CD4-positive, alpha-beta memory T cell (primary cell): ENCODE measurements at regions not wholly inside any gene's neighbourhood (a gene's known extent, or its start where the extent isn't known, plus 50 kb on each side); places are given as distances from the start of the nearest gene placed in this dataset.

Experiments
- CTCF ChIA-PET: fragments of 350-600 bp; sonication (Branson Sonifier 250); formaldehyde crosslinking; loops from one replicate; lab custom pipeline; 2021; ENCODE audit warnings: inconsistent platforms; ENCODE audit not compliant: partially characterized antibody; lab: Charles Lee
- POLR2A ChIA-PET: fragments of 350-600 bp; sonication (Branson Sonifier 250); formaldehyde crosslinking; loops from one replicate; lab custom pipeline; 2021; ENCODE audit not compliant: partially characterized antibody; lab: Charles Lee
- DNase-seq, 5 donors: peaks; one replicate each; pipeline versions ENCODE4 v3.0.0 to v3.0.0-alpha.2; 2020 to 2022; ENCODE audit warnings: mixed read lengths in 1 of 5
- H3K27ac ChIP-seq: one replicate; pipeline ENCODE4 v1.7.0; 2013; ENCODE audit warnings: low read depth, low read length
- H3K27me3 ChIP-seq: 2 replicates; pipeline ENCODE4 v1.7.0; 2013; ENCODE audit warnings: mild to moderate bottlenecking, low read length, moderate library complexity; ENCODE audit not compliant: insufficient read depth
- H3K36me3 ChIP-seq: 2 replicates; pipeline ENCODE4 v1.7.0; 2013; ENCODE audit warnings: mild to moderate bottlenecking, low read length, moderate library complexity; ENCODE audit not compliant: insufficient read depth
- H3K4me1 ChIP-seq: 2 replicates; pipeline ENCODE4 v1.7.0; 2013; ENCODE audit warnings: mild to moderate bottlenecking, low read length, moderate library complexity; ENCODE audit not compliant: insufficient read depth
- H3K4me3 ChIP-seq, 2 donors: one replicate each; pipeline ENCODE4 v1.7.0; 2013; ENCODE audit warnings: low read length in 2 of 2, mild to moderate bottlenecking in 1 of 2
- H3K9me3 ChIP-seq, 2 donors: one replicate each; pipeline ENCODE4 v1.7.0; 2013; ENCODE audit warnings: low read length in 2 of 2, control low read depth in 1 of 2; ENCODE audit not compliant: control insufficient read depth in 1 of 2
- H3K27ac Mint-ChIP-seq, 7 donors: one replicate each; pipeline ENCODE4 v1.8.0; 2020 to 2021; ENCODE audit warnings: mixed read lengths in 7 of 7, mild to moderate bottlenecking in 6 of 7, inconsistent platforms in 3 of 7, moderate library complexity in 3 of 7
- H3K27me3 Mint-ChIP-seq, 2 donors: one replicate each; pipeline ENCODE4 v1.8.0; 2020 to 2021; ENCODE audit warnings: mixed read lengths in 2 of 2
- H3K36me3 Mint-ChIP-seq, 2 donors: one replicate each; pipeline ENCODE4 v1.8.0; 2020 to 2021; ENCODE audit warnings: mixed read lengths in 2 of 2, inconsistent platforms in 1 of 2, mild to moderate bottlenecking in 1 of 2
- H3K4me1 Mint-ChIP-seq, 4 donors: one replicate each; pipeline ENCODE4 v1.8.0; 2020 to 2021; ENCODE audit warnings: mixed read lengths in 4 of 4, mild to moderate bottlenecking in 1 of 4
- H3K4me3 Mint-ChIP-seq, 8 donors: one replicate each; pipeline ENCODE4 v1.8.0; 2020 to 2021; ENCODE audit warnings: mixed read lengths in 8 of 8, mild to moderate bottlenecking in 7 of 8, moderate library complexity in 6 of 8, inconsistent platforms in 3 of 8
- H3K9me3 Mint-ChIP-seq, 8 donors: one replicate each; pipeline ENCODE4 v1.8.0; 2020 to 2021; ENCODE audit warnings: mixed read lengths in 8 of 8, mild to moderate bottlenecking in 5 of 8, inconsistent platforms in 3 of 8, moderate library complexity in 1 of 8
- intact Hi-C: fragments of 100-400 bp; cut with micrococcal nuclease; formaldehyde crosslinking; loops from one replicate; pipeline ENCODE4 v1.15.1; 2023

DNA sequence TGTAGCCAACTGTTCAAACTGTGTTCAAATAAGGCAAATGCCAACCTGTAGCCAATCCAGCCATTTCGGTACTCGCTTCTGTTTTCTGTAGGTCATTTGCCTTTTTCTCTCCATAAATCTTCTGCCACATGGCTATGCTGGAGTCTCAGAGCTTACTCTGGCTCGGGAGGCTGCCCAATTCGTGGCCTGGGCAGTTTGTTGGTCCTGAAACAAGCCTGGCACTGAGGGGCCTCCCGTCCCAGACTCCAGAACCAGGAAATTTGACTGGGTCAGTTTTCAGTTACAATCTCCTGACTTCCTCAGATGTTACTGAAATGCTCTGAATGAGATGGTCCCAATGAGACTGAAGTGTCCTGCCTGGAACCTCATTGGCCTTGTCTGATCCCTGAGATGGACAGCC lies 120.8 kb upstream of the NPAS2 start:
- H3K4me1 Mint-ChIP-seq, result peaks cover 2 to 8% (median 4%) of the 10 kb centered on the region in 4 donors
- Histone ChIP-seq H3K4me3 (no peak overlapping the region), H3K27ac (no peak overlapping the region), H3K27me3 (peaks cover 5% of the 10 kb centered on the region), H3K9me3 (no peaks in the 10 kb centered on the region), H3K4me1 (no peaks in the 10 kb centered on the region), H3K36me3 (no peaks in the 10 kb centered on the region)
- H3K27ac Mint-ChIP-seq, result no peak overlapping the region
- peaks cover 2 to 3% of the 10 kb centered on the region in 2 donors for H3K27me3 Mint-ChIP-seq
- H3K9me3 Mint-ChIP-seq, result peaks cover 0 to 39% (median 22%) of the 10 kb centered on the region in 8 donors
- no peak overlapping the region for H3K4me3 Mint-ChIP-seq
- ChIA-PET CTCF (no interaction called here), POLR2A (no interaction called here)
- no peak for DNase-seq
- H3K36me3 Mint-ChIP-seq, result peaks cover 8 to 17% of the 10 kb centered on the region in 2 donors
- intact Hi-C loops, result no loop called here

DNA sequence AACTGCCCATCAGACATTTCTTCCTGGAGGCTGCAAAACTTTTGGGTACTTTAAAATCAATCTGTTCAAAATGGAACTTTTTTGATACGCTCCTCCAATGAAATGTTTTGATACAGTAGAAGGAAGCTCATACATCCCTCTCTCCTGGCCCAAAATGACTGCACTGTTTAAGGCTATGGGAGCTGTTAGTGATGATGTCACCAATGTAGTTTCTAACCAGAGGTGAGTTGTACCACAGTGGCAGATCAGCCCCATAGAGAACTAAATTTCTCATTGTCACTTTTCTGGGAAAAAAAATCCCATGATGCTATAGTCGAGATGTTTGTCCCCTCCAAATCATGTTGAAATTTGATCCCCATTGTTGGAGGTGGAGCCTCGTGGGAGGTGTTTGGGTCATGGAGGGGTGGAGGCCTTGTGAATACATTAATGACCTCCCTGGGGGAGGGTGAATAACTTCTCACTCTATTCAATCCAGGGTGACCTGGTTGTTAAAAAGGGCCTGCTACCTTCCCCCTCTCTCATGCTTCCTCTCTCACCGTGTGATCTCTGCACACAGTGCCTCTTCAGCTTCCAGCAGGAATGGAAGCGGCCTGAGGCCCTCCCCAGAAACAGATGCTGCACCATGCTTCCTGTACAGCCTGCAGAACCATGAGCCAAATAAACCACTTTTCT lies 117.4 kb upstream of the NPAS2 start:
- H3K4me3 Mint-ChIP-seq, result no peak overlapping the region

DNA sequence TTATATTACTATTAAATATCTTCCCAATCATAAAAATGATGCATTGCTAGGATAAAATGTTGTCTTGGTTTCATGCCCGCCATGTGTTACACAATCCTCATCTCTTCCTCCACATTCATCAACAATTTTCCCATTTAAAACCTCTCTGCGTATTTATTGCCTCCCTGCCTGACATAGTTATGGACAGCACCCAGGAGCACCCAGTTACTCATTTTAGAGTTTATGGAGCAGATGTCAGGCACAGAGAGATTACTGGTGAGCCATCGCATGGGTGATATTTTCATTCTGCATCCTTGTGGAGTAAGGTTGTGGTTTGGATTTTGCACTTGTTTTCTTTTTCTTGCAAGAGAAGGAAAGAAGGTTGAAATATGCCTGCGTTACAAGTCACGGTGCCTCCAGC lies 116.7 kb upstream of the NPAS2 start:
- Histone ChIP-seq H3K9me3 (no peaks in the 10 kb centered on the region), H3K36me3 (no peaks in the 10 kb centered on the region), H3K4me1 (peaks cover 9% of the 10 kb centered on the region), H3K27ac (no peak overlapping the region), H3K4me3 (no peak overlapping the region), H3K27me3 (peaks cover 5% of the 10 kb centered on the region)
- intact Hi-C loops, result no loop called here
- Mint-ChIP-seq H3K9me3 (peaks cover 0 to 13% (median 2%) of the 10 kb centered on the region in 8 donors), H3K36me3 (no peaks in the 10 kb centered on the region), H3K4me1 (peaks cover 7 to 24% (median 13%) of the 10 kb centered on the region in 4 donors), H3K4me3 (no peak overlapping the region), H3K27me3 (peaks cover 1 to 2% of the 10 kb centered on the region in 2 donors), H3K27ac (no peak overlapping the region)
- DNase-seq, result no peak
- POLR2A ChIA-PET, result no interaction called here
- CTCF ChIA-PET, result no interaction called here

More for the DNA sequence above, 117.4 kb upstream of the NPAS2 start:
- intact Hi-C loops, result no loop called here
- peaks cover 1 to 2% of the 10 kb centered on the region in 2 donors for H3K27me3 Mint-ChIP-seq
- no peak overlapping the region for H3K27ac Mint-ChIP-seq
- H3K36me3 Mint-ChIP-seq, result no peaks in the 10 kb centered on the region
- Histone ChIP-seq H3K9me3 (no peaks in the 10 kb centered on the region), H3K27me3 (peaks cover 5% of the 10 kb centered on the region), H3K4me1 (peaks cover 6% of the 10 kb centered on the region), H3K4me3 (no peak overlapping the region), H3K36me3 (no peaks in the 10 kb centered on the region), H3K27ac (no peak overlapping the region)
- ChIA-PET CTCF (no interaction called here), POLR2A (no interaction called here)
- DNase-seq, result no peak
- peaks cover 5 to 19% (median 11%) of the 10 kb centered on the region in 4 donors for H3K4me1 Mint-ChIP-seq
- peaks cover 0 to 17% (median 4%) of the 10 kb centered on the region in 8 donors for H3K9me3 Mint-ChIP-seq

DNA sequence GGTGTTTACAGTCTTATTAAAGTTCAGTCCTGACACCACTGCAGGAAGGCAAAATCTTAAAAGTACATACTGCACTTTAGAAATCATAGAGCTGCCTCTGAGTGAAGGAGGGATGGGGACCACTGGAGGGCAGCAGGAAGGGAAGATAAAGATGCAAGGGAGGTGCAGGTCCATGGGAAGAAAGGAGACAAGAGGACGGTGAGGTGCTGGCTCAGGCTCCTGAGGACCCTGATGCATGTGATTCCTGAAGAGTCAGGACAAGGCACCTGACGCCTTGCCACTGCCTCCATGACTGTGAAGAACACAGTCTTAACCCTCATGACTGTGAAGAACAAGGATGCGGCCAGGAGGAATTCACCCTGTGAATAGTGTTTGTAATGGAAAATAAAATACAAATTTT lies 116.2 kb upstream of the NPAS2 start:
- no peak for DNase-seq
- intact Hi-C loops, result no loop called here
- peaks cover 0 to 10% (median 0%) of the 10 kb centered on the region in 8 donors for H3K9me3 Mint-ChIP-seq
- no peaks in the 10 kb centered on the region for H3K9me3 ChIP-seq
- no peak overlapping the region for H3K27ac ChIP-seq
- no peak overlapping the region for H3K4me3 Mint-ChIP-seq
- CTCF ChIA-PET, result no interaction called here
- peaks cover 5% of the 10 kb centered on the region for H3K27me3 ChIP-seq
- H3K4me1 ChIP-seq, result peaks cover 9% of the 10 kb centered on the region
- H3K4me1 Mint-ChIP-seq, result peaks cover 7 to 24% (median 13%) of the 10 kb centered on the region in 4 donors
- POLR2A ChIA-PET, result no interaction called here
- no peaks in the 10 kb centered on the region for H3K36me3 Mint-ChIP-seq
- H3K36me3 ChIP-seq, result no peaks in the 10 kb centered on the region
- no peak overlapping the region for H3K4me3 ChIP-seq
- H3K27me3 Mint-ChIP-seq, result peaks cover 1 to 2% of the 10 kb centered on the region in 2 donors
- H3K27ac Mint-ChIP-seq, result peak overlapping the region in 1 of 7 donors; percentile 1

DNA sequence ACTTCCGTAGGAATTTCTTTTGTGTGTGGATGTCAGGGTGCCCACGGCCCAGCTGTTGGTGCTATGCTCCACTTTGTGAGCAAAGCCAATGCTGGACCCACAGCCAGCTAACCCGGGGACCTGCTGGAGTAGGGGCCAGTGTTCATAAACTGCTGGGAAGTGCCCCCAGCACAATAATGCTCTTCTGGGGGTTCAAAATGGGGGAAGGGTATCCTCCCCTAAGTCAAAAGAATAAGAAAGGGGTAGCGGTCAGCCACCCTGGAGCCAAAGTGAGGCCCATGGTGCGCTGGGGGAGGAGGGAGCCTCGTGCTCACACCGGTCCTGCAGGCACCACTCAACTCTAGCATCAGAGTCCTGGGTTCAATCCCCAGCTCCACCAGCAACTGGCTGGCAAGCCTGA lies 115.8 kb upstream of the NPAS2 start:
- H3K9me3 ChIP-seq, result no peaks in the 10 kb centered on the region
- ChIA-PET CTCF (no interaction called here), POLR2A (no interaction called here)
- peaks cover 7 to 24% (median 13%) of the 10 kb centered on the region in 4 donors for H3K4me1 Mint-ChIP-seq
- intact Hi-C loops, result no loop called here
- H3K27ac Mint-ChIP-seq, result peak overlapping the region in 1 of 7 donors; percentile 8
- H3K27me3 Mint-ChIP-seq, result peaks cover 1 to 2% of the 10 kb centered on the region in 2 donors
- no peak overlapping the region for H3K27ac ChIP-seq
- peaks cover 5% of the 10 kb centered on the region for H3K27me3 ChIP-seq
- H3K4me1 ChIP-seq, result peaks cover 9% of the 10 kb centered on the region
- no peak overlapping the region for H3K4me3 Mint-ChIP-seq
- no peak for DNase-seq
- no peaks in the 10 kb centered on the region for H3K36me3 Mint-ChIP-seq
- no peaks in the 10 kb centered on the region for H3K36me3 ChIP-seq
- H3K9me3 Mint-ChIP-seq, result peaks cover 0 to 7% (median 0%) of the 10 kb centered on the region in 8 donors
- H3K4me3 ChIP-seq, result no peak overlapping the region

DNA sequence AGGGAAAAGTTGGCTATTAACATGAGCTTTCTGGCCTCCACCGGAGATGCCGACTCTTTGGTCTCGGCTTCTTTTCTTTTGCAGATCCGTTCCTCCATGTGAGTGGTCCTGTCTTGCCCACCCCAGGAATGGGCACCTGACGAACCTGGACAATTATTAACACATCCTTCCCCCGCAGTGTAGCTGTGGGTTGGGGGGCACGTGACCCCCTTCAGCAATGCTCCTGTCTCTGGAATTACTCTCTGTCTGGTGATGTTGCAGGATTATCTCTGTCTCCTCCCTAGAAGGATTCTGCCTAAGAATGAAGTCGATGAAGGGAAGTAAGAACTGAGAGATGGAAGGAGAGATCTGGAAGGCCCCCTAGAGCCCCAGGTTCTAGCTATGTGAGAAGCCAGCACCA lies 115.2 kb upstream of the NPAS2 start:
- intact Hi-C loops, result no loop called here
- peaks cover 9% of the 10 kb centered on the region for H3K4me1 ChIP-seq
- POLR2A ChIA-PET, result no interaction called here
- Mint-ChIP-seq H3K4me1 (peaks cover 7 to 24% (median 13%) of the 10 kb centered on the region in 4 donors), H3K27me3 (peaks cover 1 to 2% of the 10 kb centered on the region in 2 donors), H3K4me3 (no peak overlapping the region), H3K27ac (peak overlapping the region in 1 of 7 donors; percentile 15), H3K9me3 (peaks cover 0 to 5% (median 0%) of the 10 kb centered on the region in 8 donors), H3K36me3 (no peaks in the 10 kb centered on the region)
- DNase-seq, result no peak
- no peak overlapping the region for H3K4me3 ChIP-seq
- H3K36me3 ChIP-seq, result no peaks in the 10 kb centered on the region
- CTCF ChIA-PET, result no interaction called here
- no peaks in the 10 kb centered on the region for H3K9me3 ChIP-seq
- H3K27ac ChIP-seq, result no peak overlapping the region
- peaks cover 1% of the 10 kb centered on the region for H3K27me3 ChIP-seq

DNA sequence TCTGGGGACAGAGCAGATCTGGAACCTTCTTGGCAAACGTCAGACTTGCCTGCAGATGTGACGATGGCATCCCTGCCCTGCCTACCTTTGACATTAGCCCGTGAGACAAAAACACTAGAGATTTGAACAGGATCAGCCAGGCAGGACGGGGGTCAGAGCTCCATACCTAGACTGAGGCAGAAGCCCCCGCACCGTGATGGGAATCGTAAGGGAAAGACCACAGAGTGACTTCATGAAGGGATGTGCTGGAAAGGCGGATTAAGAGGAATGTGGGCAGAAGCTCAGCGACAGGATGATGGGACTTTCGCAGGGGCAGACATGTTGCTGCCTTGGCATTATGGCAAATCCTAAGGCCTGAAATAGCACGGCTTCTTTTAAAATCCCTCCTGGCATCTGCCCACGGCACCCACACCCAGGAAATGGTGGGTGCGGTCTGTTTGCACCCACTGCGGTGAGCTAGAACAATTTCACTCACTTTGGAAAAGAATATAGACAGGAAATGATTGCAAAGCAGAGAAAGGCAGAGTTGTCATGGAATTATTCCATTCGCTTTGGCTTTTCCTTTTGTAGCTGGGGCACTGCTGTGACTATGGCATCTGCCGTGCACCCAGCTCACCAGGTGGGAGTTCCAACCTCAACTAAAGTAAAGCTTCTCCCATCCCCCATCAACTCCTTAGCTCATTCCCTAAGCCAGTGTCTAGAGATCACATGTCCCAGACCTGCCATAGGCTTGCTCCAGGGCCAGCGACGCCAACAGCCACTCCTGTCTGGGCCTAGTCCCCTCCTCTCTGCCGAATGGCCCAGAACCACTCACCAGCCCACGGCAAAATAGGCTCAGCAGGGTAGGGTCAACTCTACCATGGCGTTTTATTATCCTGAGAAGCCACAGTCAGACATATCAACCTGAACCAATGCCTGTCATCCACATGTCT lies 112.7 kb upstream of the NPAS2 start:
- H3K4me3 Mint-ChIP-seq, result peak overlapping the region in 3 of 8 donors; percentile 1 to 55 (median 34)

More for the DNA sequence above, 112.7 kb upstream of the NPAS2 start:
- intact Hi-C loops, result no loop called here
- ChIA-PET CTCF (no interaction called here), POLR2A (no interaction called here)
- Histone ChIP-seq H3K36me3 (no peaks in the 10 kb centered on the region), H3K4me1 (peaks cover 9% of the 10 kb centered on the region), H3K9me3 (no peaks in the 10 kb centered on the region), H3K4me3 (no peak overlapping the region), H3K27ac (no peak overlapping the region), H3K27me3 (no peaks in the 10 kb centered on the region)
- peaks cover 7 to 24% (median 13%) of the 10 kb centered on the region in 4 donors for H3K4me1 Mint-ChIP-seq
- H3K27ac Mint-ChIP-seq, result peak overlapping the region in 1 of 7 donors; percentile 51
- no peaks in the 10 kb centered on the region for H3K9me3 Mint-ChIP-seq
- DNase-seq, result no peak
- H3K27me3 Mint-ChIP-seq, result no peaks in the 10 kb centered on the region
- no peaks in the 10 kb centered on the region for H3K36me3 Mint-ChIP-seq
